ENCODE measurements at regions not wholly inside any gene's neighbourhood (a gene's known extent, or its start where the extent isn't known, plus 50 kb on each side); places are given as distances from the start of the nearest gene placed in this dataset.

GRCh38 chr9:20042128-20042711, 253.4 kb upstream of the SLC24A2 start:
- no peak for DNase-seq (ENCODE audit: low spot score)

DNA sequence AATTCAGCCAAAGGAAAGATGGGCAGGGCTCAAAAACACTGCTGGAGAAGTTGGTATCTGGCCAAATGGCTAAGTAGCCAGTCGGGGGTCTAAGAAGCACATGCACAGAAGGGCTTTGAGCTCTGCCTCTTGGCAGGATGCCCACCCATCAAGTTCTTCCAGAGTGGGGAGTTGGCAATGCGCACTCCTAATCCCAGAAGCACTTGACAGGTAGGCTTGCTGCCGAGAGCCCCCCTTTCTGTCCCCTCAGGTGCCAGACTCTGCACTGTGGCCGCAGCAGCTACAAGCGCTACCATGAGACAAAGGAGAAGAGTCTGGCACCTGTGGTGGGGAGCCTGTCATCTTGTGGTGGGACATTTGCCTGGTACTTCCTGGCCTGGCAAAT, 252.9 kb upstream of the SLC24A2 start:
- DNase-seq (ENCODE audit: low spot score), result no peak

- DNase-seq (ENCODE audit: low spot score), result no peak
Observed at GRCh38 chr9:20040991-20041696, 252.3 kb upstream of the SLC24A2 start.

DNA sequence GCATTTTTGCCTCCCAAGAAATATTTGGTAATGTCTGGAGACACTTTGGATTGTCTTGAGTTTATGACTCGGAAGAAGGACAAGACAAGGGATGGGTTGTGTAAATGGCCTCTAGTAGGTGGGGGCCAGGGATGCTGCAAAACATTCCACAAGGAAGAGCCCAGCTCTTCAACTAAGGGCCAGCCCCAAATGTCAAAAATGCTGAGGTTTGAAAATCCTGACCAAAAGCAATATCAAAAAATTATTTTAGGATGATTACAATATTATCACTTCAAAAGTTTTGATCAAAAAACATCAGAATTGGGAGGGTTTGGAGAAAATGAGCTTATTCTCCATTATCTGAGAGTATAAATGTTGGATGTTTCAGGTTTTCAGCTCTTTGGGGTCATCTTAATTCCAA, 248.9 kb upstream of the SLC24A2 start:
- DNase-seq (ENCODE audit: low spot score), result no peak

DNA sequence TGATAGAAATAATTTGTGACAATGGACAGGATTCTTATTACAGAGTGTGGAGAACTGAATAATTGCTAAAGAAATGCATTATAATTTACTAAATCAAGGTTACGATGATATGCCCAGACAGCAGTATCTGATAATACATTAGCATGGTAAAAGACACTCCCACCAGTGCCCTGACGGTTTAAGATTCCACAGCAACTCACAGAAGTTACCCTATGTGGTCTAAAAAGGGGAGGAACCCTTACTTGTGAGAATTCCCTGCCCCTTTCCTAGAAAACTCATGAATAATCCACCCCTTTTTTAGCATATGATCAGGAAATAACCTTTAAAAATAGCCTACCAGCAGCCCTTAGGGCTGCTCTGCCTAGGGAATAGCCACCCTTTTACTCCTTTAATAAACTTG, 244.7 kb upstream of the SLC24A2 start:
- DNase-seq (ENCODE audit: low spot score), result no peak

GRCh38 chr9:20032413-20033006, 243.7 kb upstream of the SLC24A2 start:
- no peak for DNase-seq (ENCODE audit: low spot score)

GRCh38 chr9:20031836-20032235, 243.0 kb upstream of the SLC24A2 start:
- DNase-seq (ENCODE audit: low spot score), result no peak

- no peak for DNase-seq (ENCODE audit: low spot score)
Observed at GRCh38 chr9:20030671-20031070, 241.8 kb upstream of the SLC24A2 start.

GRCh38 chr9:20030221-20030620, 241.4 kb upstream of the SLC24A2 start:
- no peak for DNase-seq (ENCODE audit: low spot score)

DNA sequence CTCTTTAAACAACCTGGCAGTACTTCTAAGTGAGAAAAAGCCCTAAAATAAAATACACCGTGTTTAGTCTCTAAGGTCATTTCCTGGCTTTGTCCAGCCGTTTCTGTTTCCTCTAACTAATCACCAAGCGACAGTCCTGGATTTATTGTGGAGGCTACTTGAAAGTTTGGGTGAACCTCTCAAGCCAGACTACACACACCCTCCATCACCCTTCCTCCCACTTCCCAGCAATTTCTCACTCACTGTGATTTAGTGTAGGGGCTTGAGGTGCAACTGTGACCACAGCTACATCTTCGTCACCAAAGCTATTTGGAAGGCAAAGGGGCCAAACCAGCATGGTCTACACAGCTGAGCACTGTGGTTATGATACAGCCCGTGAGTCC, 240.0 kb upstream of the SLC24A2 start:
- DNase-seq (ENCODE audit: low spot score), result no peak

GRCh38 chr9:20028192-20028848, 239.5 kb upstream of the SLC24A2 start:
- no peak for DNase-seq (ENCODE audit: low spot score)

- no peak for DNase-seq (ENCODE audit: low spot score)
Observed at GRCh38 chr9:20023961-20024571, 235.2 kb upstream of the SLC24A2 start.

DNA sequence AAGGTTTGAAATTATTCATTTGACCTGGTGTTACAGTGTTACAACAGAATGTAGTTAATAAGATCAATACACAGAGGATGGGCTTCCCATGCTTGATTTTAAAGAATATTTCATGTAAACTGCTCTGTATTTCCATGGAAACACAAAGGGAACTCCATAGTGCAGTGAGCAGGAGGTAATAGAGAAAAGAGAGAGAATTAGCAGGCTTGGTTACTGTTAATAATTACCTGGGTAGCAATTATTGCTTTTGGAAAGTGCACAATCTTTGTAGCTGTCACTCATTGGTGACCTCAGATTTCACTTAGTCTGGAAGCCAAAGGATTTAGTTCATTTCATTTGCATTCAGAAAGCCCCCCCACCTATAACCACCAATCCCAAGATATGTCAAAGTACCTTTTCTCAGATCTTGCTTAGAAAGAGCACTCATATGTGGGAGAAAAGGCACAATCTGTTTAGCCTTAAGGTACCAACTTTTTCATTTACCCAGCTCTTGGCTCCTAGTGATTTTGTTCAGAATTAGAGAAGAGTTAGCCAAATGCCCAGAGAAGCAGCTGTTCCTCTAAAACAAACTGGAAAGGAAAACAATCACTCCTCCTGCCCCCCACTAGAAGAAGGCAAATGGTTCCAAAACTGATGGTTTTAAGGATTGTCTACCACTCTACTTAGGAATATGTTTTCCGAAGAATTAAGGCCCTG, 234.5 kb upstream of the SLC24A2 start:
- no peak for DNase-seq (ENCODE audit: low spot score)

DNA sequence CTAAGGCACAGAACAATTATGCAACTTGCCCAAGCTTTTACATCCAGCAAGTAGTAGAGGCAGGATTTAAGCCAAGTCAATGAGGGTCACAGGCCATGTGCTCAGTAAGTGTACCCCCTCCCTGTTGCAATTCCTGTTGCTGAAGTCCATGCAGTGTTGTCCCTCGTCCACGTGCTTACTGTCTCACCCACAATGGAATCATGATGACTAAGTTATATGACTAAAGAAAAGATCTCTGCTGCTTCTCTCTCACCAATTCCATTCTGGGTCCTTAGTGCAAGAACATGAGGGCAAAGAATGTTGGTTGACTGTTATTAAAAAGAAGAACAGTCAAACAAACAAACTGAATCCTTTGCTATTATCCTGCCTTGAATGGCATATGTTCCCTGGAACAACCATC, 233.6 kb upstream of the SLC24A2 start:
- DNase-seq (ENCODE audit: low spot score), result no peak

DNA sequence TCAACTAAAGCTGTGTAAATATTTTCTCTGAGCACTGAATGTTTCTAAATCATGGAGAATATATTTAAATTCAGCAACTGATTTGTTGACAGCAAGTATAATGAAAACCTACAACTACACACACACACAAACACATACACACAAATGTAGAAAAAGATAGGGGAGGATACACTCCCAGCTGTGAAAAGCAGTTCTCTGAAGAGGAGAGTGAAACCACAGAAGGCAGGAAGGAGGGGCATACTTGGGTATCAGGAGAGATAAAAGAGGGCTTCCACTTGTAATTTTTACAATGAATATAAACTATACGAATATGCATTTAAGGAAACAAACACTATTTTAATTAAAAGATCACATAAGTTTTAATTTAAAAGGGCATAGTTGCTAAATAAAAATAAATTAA, 227.8 kb upstream of the SLC24A2 start:
- DNase-seq (ENCODE audit: low spot score), result no peak

- DNase-seq (ENCODE audit: low spot score), result no peak
Observed at GRCh38 chr9:20015427-20015931, 226.6 kb upstream of the SLC24A2 start.

DNA sequence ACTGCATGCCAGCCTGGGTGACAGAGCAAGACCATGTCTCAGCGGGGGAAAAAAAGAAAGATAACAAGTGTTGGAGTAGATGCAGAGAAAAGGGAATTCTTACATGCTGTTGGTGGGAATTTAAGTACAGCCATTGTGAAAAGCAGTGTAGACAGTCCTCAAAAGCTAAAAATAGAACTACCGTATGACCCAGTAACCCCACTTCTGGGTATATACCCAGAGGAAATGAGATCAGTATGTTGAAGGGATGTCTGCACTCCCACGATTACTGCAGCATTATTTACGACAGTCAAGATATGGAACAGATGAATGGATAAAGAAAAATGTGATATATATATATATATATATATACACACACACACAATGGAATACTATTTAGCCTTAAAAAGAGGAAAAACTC, 225.3 kb upstream of the SLC24A2 start:
- DNase-seq (ENCODE audit: low spot score), result no peak

GRCh38 chr9:20012232-20012631, 223.4 kb upstream of the SLC24A2 start:
- no peak for DNase-seq (ENCODE audit: low spot score)

DNA sequence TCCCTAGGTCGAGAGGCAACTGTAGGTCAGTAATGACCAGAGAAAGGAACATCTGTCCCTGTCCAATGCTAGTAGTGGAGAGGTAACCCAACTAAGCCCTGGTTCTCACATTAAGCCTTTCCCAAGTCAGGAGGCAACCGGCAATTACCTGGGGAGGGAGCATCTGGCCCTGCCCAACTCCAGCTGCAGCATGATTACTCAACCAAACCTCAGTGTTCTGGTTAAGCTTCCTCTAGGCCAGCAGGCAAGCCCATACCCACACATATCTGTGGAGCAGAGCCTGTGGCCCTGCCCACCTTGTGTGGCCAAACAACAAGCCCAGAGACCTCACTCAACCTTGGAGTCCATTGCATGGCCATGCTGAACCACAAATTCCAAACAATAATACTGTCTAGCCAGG, 220.8 kb upstream of the SLC24A2 start:
- no peak for DNase-seq (ENCODE audit: low spot score)

GRCh38 chr9:20002011-20002410, 213.2 kb upstream of the SLC24A2 start:
- DNase-seq (ENCODE audit: low spot score), result no peak

DNA sequence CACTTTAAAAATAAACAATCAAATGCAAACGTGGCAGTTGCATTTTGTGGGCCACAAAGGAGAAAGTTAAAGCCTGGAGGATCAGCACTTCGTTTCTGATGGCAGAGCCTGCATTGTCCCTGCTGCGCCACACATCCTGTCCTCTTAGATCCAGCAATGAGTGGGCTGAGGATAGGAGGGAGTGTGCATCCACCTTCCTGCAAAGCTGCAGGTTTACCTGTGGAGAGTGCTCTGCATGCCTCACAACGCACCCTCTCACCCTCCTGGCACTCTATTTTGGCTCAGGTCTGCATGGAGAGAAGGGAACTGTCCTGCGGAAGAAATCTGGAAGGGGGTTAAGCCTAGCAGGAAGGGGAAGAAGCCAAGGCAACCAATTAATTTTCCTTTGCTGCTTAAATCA, 212.2 kb upstream of the SLC24A2 start:
- DNase-seq (ENCODE audit: low spot score), result no peak

DNA sequence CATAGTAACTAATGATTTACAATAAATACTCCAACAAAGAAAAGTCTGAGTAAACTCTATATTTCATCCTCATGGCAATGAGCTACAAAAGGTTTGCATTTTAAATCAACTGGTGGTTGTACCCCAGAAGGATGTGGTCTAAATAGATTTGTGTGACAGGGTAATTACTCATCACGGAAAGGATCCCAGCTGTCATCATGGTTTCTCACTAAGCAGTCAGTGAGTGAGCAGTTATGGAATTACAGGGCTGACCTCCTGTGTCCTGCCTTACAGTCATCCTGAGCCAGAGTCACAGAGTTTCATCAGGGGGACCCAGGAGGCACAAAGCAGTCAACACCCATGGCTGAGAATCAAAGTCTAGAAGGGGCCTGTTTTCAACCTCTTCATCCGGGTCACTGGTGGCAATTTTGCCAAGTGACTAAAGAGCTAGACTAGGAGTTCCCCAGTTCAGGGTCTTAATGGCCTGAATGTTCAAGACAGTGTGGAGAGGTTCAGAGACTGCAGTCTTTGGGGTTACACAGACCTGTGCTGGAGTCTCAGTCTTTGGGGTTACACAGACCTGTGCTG, 210.7 kb upstream of the SLC24A2 start:
- DNase-seq (ENCODE audit: low spot score), result no peak

Measured in LoVo (cell line).